Endothelial cell of umbilical vein (primary cell): ENCODE measurements at regions not wholly inside any gene's neighbourhood (a gene's known extent, or its start where the extent isn't known, plus 50 kb on each side); places are given as distances from the start of the nearest gene placed in this dataset.

Source experiments
- BruUV-seq: library from RNA; stranded (reverse); fragments of 400-500 nt; replicated peaks from 2 replicates; lab custom pipeline; 2021; lab: Mats Ljungman, UMichigan
- CTCF ChIA-PET: fragments of 300-600, 350-600 bp; sonication (Branson Sonifier 250); formaldehyde crosslinking; loops from one replicate; lab custom pipeline; 2021; ENCODE audit warnings: antibody characterized with exemption, inconsistent platforms; lab: Charles Lee
- POLR2A ChIA-PET: fragments of 300-600, 350-600 bp; sonication (Branson Sonifier 250); formaldehyde crosslinking; loops from one replicate; lab custom pipeline; 2021; ENCODE audit warnings: antibody characterized with exemption, inconsistent platforms; lab: Charles Lee
- DNase-seq: peaks from one replicate; pipeline ENCODE4 v3.0.0-alpha.2; 2011; ENCODE audit warnings: low read depth, low spot score
- FAIRE-seq: peaks from 2 replicates; lab custom pipeline; 2011; peaks lifted over from hg19 to GRCh38; lab: Jason Lieb, UNC
- H2AFZ ChIP-seq: 2 replicates; pipeline ENCODE4 v1.6.0; 2012; ENCODE audit warnings: low read depth, low read length, control low read depth, inconsistent platforms
- H3K27ac ChIP-seq: 2 replicates; pipeline ENCODE4 v1.5.1; 2011; ENCODE audit warnings: low read depth, mild to moderate bottlenecking, control low read depth, low read length, moderate library complexity; ENCODE audit not compliant: insufficient read depth
- H3K27me3 ChIP-seq, 2 experiments: 2 replicates each; pipeline versions ENCODE4 v1.6.0 to v1.6.1; 2011; ENCODE audit warnings: low read length in 2 of 2, mixed read lengths in 1 of 2; ENCODE audit not compliant: control insufficient read depth in 2 of 2, insufficient read depth in 2 of 2
- H3K36me3 ChIP-seq, 2 experiments: 2 replicates in 1 of 2; 3 replicates in 1 of 2; pipeline ENCODE4 v1.5.1; 2011; ENCODE audit warnings: low read length in 2 of 2, mild to moderate bottlenecking in 1 of 2, moderate library complexity in 1 of 2; ENCODE audit not compliant: control insufficient read depth in 2 of 2, insufficient read depth in 2 of 2; ENCODE audit errors: extremely low read depth in 1 of 2
- H3K4me1 ChIP-seq: 3 replicates; pipeline ENCODE4 v1.5.1; 2011; ENCODE audit warnings: mild to moderate bottlenecking, low read length; ENCODE audit not compliant: control insufficient read depth, insufficient read depth; ENCODE audit errors: extremely low read depth
- H3K4me2 ChIP-seq: 2 replicates; pipeline ENCODE4 v1.6.1; 2011; ENCODE audit warnings: low read length, control low read depth, mixed read lengths; ENCODE audit not compliant: insufficient read depth
- H3K4me3 ChIP-seq, 3 experiments: fragments of 200-600 bp in 1 of 3; sonication (generic), shearing (Covaris generic) in 1 of 3; replicated peaks in 1 of 3; 2 replicates each; pipeline ENCODE4 v1.5.1; 2011 to 2016; ENCODE audit warnings: control low read depth in 3 of 3, low read length in 3 of 3, mild to moderate bottlenecking in 2 of 3, inconsistent platforms in 1 of 3, low read depth in 1 of 3, moderate library complexity in 1 of 3; ENCODE audit not compliant: insufficient read depth in 1 of 3
- H3K79me2 ChIP-seq: 2 replicates; pipeline ENCODE4 v1.6.0; 2012; ENCODE audit warnings: low read length, inconsistent platforms; ENCODE audit not compliant: control insufficient read depth, insufficient read depth
- H3K9ac ChIP-seq: replicated peaks from 2 replicates; pipeline ENCODE3; 2011; ENCODE audit warnings: low read length, control low read depth; ENCODE audit not compliant: insufficient read depth; ENCODE audit errors: extremely low read depth
- H3K9me1 ChIP-seq: replicated peaks from 3 replicates; pipeline ENCODE4 v1.6.0; 2011; ENCODE audit warnings: mild to moderate bottlenecking, low read length; ENCODE audit not compliant: control insufficient read depth, insufficient read depth; ENCODE audit errors: extremely low read depth
- H3K9me3 ChIP-seq: replicated peaks from 2 replicates; pipeline ENCODE4 v1.5.1; 2012; ENCODE audit warnings: low read length, inconsistent platforms; ENCODE audit not compliant: control insufficient read depth, insufficient read depth
- H4K20me1 ChIP-seq: replicated peaks from 2 replicates; pipeline ENCODE3; 2011; ENCODE audit warnings: mild to moderate bottlenecking, low read length; ENCODE audit not compliant: control insufficient read depth, insufficient read depth; ENCODE audit errors: extremely low read depth
- EZH2 ChIP-seq: IDR thresholded peaks from 2 replicates; pipeline ENCODE4 v1.6.1; 2012; ENCODE audit warnings: borderline replicate concordance, low read depth, mild to moderate bottlenecking, moderate library complexity, low read length, inconsistent platforms; ENCODE audit not compliant: severe bottlenecking
- FOS ChIP-seq: IDR thresholded peaks from 2 replicates; pipeline ENCODE4 v1.6.1; 2011; ENCODE audit warnings: mild to moderate bottlenecking, low read length, moderate library complexity, borderline replicate concordance; ENCODE audit not compliant: insufficient read depth
- GATA2 ChIP-seq: IDR thresholded peaks from 2 replicates; pipeline ENCODE4 v1.7.0; 2011; ENCODE audit warnings: low read depth, mild to moderate bottlenecking, moderate library complexity, mixed read lengths, low read length; ENCODE audit not compliant: insufficient read length, insufficient read depth
- JUN ChIP-seq: IDR thresholded peaks from 2 replicates; pipeline ENCODE4 v1.6.1; 2011; ENCODE audit warnings: borderline replicate concordance, low read depth; ENCODE audit not compliant: insufficient read length, insufficient read depth
- MYC ChIP-seq: IDR thresholded peaks from one replicate; pipeline ENCODE4 v1.6.1; 2011; ENCODE audit warnings: mild to moderate bottlenecking, low read depth, low read length
- POLR2A ChIP-seq: IDR thresholded peaks from 2 replicates; pipeline ENCODE4 v1.6.1; 2012; ENCODE audit warnings: low read depth, mild to moderate bottlenecking, control low read depth, low read length
- POLR2AphosphoS5 ChIP-seq: IDR thresholded peaks from 2 replicates; pipeline ENCODE4 v1.6.1; 2012; ENCODE audit warnings: low read depth, mild to moderate bottlenecking, control low read depth, low read length, moderate library complexity; ENCODE audit not compliant: insufficient read depth
- dilution Hi-C: fragments of 300-500 bp; cut with MboI; formaldehyde crosslinking; loops from one replicate; pipeline ENCODE4 v1.15.0; 2019; ENCODE audit warnings: low sequenced_read_pairs; ENCODE audit not compliant: extremely low pct_ligation_motif_present
- intact Hi-C: fragments of 100-400 bp; cut with micrococcal nuclease; formaldehyde crosslinking; loops from one replicate; pipeline ENCODE4 v1.10.0; 2022
- TF ChIP-seq, protein P1 (sequence below), 2 donors: IDR thresholded peaks; 1 replicate in 1 of 2; 2 replicates in 1 of 2; pipeline ENCODE4 v1.5.1; 2011; ENCODE audit warnings: low read length in 2 of 2, mild to moderate bottlenecking in 2 of 2, moderate library complexity in 2 of 2, control low read depth in 1 of 2, inconsistent platforms in 1 of 2, low read depth in 1 of 2; ENCODE audit not compliant: insufficient read depth in 1 of 2; ENCODE audit errors: extremely low read depth in 1 of 2
- TF ChIP-seq, protein P2 (sequence below): IDR thresholded peaks from 2 replicates; pipeline ENCODE4 v1.6.1; 2011; ENCODE audit not compliant: insufficient read depth, insufficient read length

DNA sequence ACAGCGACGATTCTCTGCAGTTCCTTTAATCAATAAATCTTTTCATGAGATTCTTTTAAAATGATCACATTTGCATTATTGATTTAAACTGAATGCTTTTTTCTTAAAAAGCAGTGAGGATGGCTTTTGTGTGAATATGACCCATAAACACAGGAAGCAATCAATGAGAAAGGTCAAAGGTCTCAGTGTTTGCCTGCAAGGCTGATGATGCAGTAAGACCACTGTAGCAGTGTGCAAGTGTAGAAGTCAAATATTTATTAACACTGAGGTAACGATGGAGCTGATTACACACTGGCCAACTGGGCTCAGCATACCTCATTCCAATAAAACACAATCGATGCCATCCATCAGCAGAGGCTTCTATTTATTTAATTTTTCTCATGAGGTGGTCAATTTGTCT is 633.5 kb downstream of the DCDC2C start:
- H3K4me1 ChIP-seq, result peaks cover 15% of the 10 kb centered on the region
- no peak for FAIRE-seq
- POLR2A ChIA-PET, result no interaction called here

More for the DNA sequence above, 633.5 kb downstream of the DCDC2C start:
- BruUV-seq, result no TSS peak
- H3K27ac ChIP-seq, result no peak overlapping the region
- H3K4me3 ChIP-seq, result no peak overlapping the region
- no peak overlapping the region for H3K9ac ChIP-seq
- H3K9me3 ChIP-seq, result no peaks in the 10 kb centered on the region
- no peak for TF ChIP-seq GATA2
- TF ChIP-seq, protein P1, sequence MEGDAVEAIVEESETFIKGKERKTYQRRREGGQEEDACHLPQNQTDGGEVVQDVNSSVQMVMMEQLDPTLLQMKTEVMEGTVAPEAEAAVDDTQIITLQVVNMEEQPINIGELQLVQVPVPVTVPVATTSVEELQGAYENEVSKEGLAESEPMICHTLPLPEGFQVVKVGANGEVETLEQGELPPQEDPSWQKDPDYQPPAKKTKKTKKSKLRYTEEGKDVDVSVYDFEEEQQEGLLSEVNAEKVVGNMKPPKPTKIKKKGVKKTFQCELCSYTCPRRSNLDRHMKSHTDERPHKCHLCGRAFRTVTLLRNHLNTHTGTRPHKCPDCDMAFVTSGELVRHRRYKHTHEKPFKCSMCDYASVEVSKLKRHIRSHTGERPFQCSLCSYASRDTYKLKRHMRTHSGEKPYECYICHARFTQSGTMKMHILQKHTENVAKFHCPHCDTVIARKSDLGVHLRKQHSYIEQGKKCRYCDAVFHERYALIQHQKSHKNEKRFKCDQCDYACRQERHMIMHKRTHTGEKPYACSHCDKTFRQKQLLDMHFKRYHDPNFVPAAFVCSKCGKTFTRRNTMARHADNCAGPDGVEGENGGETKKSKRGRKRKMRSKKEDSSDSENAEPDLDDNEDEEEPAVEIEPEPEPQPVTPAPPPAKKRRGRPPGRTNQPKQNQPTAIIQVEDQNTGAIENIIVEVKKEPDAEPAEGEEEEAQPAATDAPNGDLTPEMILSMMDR (IDR thresholded peaks at IDR 0.05; ENCODE audit: extremely low read depth in 1 of 2, insufficient read depth in 1 of 2, low read depth in 1 of 2, low read length in 2 of 2), result no peak
- TF ChIP-seq POLR2AphosphoS5, result no peak
- no peak for TF ChIP-seq POLR2A
- no peak for TF ChIP-seq EZH2
- TF ChIP-seq, protein P2, sequence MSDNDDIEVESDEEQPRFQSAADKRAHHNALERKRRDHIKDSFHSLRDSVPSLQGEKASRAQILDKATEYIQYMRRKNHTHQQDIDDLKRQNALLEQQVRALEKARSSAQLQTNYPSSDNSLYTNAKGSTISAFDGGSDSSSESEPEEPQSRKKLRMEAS, result no peak
- TF ChIP-seq FOS, result no peak
- TF ChIP-seq MYC, result no peak
- TF ChIP-seq JUN, result no peak
- no peak for DNase-seq
- no peaks in the 10 kb centered on the region for H3K79me2 ChIP-seq
- intact Hi-C loops, result no loop called here
- dilution Hi-C loops, result no loop called here
- no peaks in the 10 kb centered on the region for H3K9me1 ChIP-seq
- no peaks in the 10 kb centered on the region for H4K20me1 ChIP-seq
- H2AFZ ChIP-seq, result no peak overlapping the region
- H3K4me2 ChIP-seq, result no peak overlapping the region
- CTCF ChIA-PET, result interaction anchor here (1.9 kb wide), 1 partner anchor 17 kb away, joined by 13 read pairs; no protein-coding TSS in a partner anchor
- no peaks in the 10 kb centered on the region for H3K36me3 ChIP-seq
- no peaks in the 10 kb centered on the region for H3K27me3 ChIP-seq
